Mesenchymal stem cell (in vitro differentiated cells and primary cell): ENCODE measurements at regions not wholly inside any gene's neighbourhood (a gene's known extent, or its start where the extent isn't known, plus 50 kb on each side); places are given as distances from the start of the nearest gene placed in this dataset.
A peak's percentile ranks its signal among the peaks of the same experiment; 100 is the strongest.

ENCODE experiments used
- DNase-seq: peaks from one replicate; pipeline ENCODE4 v3.0.0-alpha.2; 2013
- H2AFZ ChIP-seq: one replicate; pipeline ENCODE4 v1.6.1; 2013; ENCODE audit warnings: low read depth, mild to moderate bottlenecking, control low read depth, inconsistent platforms, low read length, moderate library complexity
- H2AK5ac ChIP-seq: 2 replicates; pipeline ENCODE4 v1.6.1; 2013; ENCODE audit warnings: low read length, moderate library complexity, mild to moderate bottlenecking, inconsistent platforms; ENCODE audit not compliant: severe bottlenecking
- H2BK120ac ChIP-seq: one replicate; pipeline ENCODE4 v1.6.1; 2013; ENCODE audit warnings: low read depth, mild to moderate bottlenecking, inconsistent platforms, low read length, moderate library complexity
- H2BK12ac ChIP-seq, 2 experiments: one replicate each; pipeline ENCODE4 v1.6.1; 2013; ENCODE audit warnings: inconsistent platforms in 2 of 2, low read length in 2 of 2, mild to moderate bottlenecking in 2 of 2, moderate library complexity in 2 of 2, control low read depth in 1 of 2
- H2BK15ac ChIP-seq: one replicate; pipeline ENCODE4 v1.6.1; 2013; ENCODE audit warnings: mild to moderate bottlenecking, low read depth, inconsistent platforms; ENCODE audit not compliant: poor library complexity, severe bottlenecking
- H2BK5ac ChIP-seq: 2 replicates; pipeline ENCODE4 v1.6.1; 2013; ENCODE audit warnings: low read depth, mild to moderate bottlenecking, low read length, control low read depth, inconsistent platforms; ENCODE audit not compliant: poor library complexity, severe bottlenecking
- H3K14ac ChIP-seq, 2 experiments: one replicate each; pipeline ENCODE4 v1.6.1; 2013; ENCODE audit warnings: inconsistent platforms in 2 of 2, low read length in 2 of 2, control low read depth in 1 of 2, mild to moderate bottlenecking in 1 of 2, moderate library complexity in 1 of 2
- H3K18ac ChIP-seq, 2 experiments: one replicate each; pipeline ENCODE4 v1.6.1; 2013; ENCODE audit warnings: inconsistent platforms in 2 of 2, low read length in 2 of 2, control low read depth in 1 of 2, low read depth in 1 of 2, mild to moderate bottlenecking in 1 of 2
- H3K23ac ChIP-seq, 2 experiments: one replicate each; pipeline ENCODE4 v1.6.1; 2013; ENCODE audit warnings: inconsistent platforms in 2 of 2, low read length in 2 of 2, mild to moderate bottlenecking in 2 of 2, moderate library complexity in 2 of 2, control low read depth in 1 of 2
- H3K27ac ChIP-seq: 2 replicates; pipeline ENCODE4 v1.5.1; 2013; ENCODE audit warnings: mild to moderate bottlenecking, moderate library complexity, low read length, control low read depth, inconsistent platforms; ENCODE audit not compliant: poor library complexity, severe bottlenecking
- H3K27me3 ChIP-seq, 2 experiments: 2 replicates each; pipeline versions ENCODE4 v1.6.1 to v1.7.0; 2013; ENCODE audit warnings: low read length in 2 of 2, mild to moderate bottlenecking in 2 of 2, moderate library complexity in 2 of 2, control low read depth in 1 of 2, inconsistent platforms in 1 of 2; ENCODE audit not compliant: control insufficient read depth in 1 of 2, insufficient read depth in 1 of 2
- H3K36me3 ChIP-seq, 2 experiments: 2 replicates each; pipeline versions ENCODE4 v1.6.1 to v1.7.0; 2013; ENCODE audit warnings: low read length in 2 of 2, control low read depth in 1 of 2, inconsistent platforms in 1 of 2, low read depth in 1 of 2, mild to moderate bottlenecking in 1 of 2; ENCODE audit not compliant: insufficient read depth in 2 of 2, control insufficient read depth in 1 of 2
- H3K4ac ChIP-seq, 2 experiments: one replicate each; pipeline ENCODE4 v1.6.1; 2013; ENCODE audit warnings: inconsistent platforms in 2 of 2, low read length in 2 of 2, mild to moderate bottlenecking in 2 of 2, moderate library complexity in 2 of 2, control low read depth in 1 of 2, low read depth in 1 of 2
- H3K4me1 ChIP-seq: 2 replicates; pipeline ENCODE4 v1.6.1; 2013; ENCODE audit warnings: low read depth, low read length, control low read depth; ENCODE audit not compliant: control insufficient read depth, insufficient read depth
- H3K4me2 ChIP-seq: 2 replicates; pipeline ENCODE4 v1.6.1; 2013; ENCODE audit warnings: low read length, mild to moderate bottlenecking, inconsistent platforms; ENCODE audit not compliant: poor library complexity, severe bottlenecking
- H3K4me3 ChIP-seq, 2 experiments: 2 replicates each; pipeline versions ENCODE4 v1.5.1 to v1.7.0; 2013; ENCODE audit warnings: low read length in 2 of 2, mild to moderate bottlenecking in 2 of 2, control low read depth in 1 of 2, low read depth in 1 of 2; ENCODE audit not compliant: insufficient read depth in 1 of 2
- H3K79me1 ChIP-seq: replicated peaks from 2 replicates; pipeline ENCODE4 v1.6.1; 2013; ENCODE audit warnings: mild to moderate bottlenecking, control low read depth, low read length, inconsistent platforms; ENCODE audit not compliant: poor library complexity, severe bottlenecking
- H3K9ac ChIP-seq: 2 replicates; pipeline ENCODE4 v1.7.0; 2013; ENCODE audit warnings: mild to moderate bottlenecking, low read length, moderate library complexity
- H3K9me3 ChIP-seq: 2 replicates; pipeline ENCODE4 v1.7.0; 2013; ENCODE audit warnings: mild to moderate bottlenecking, low read length; ENCODE audit not compliant: control insufficient read depth
- H4K8ac ChIP-seq: one replicate; pipeline ENCODE4 v1.6.1; 2013; ENCODE audit warnings: inconsistent platforms, mild to moderate bottlenecking, low read length, moderate library complexity
- H4K91ac ChIP-seq: one replicate; pipeline ENCODE4 v1.6.1; 2013; ENCODE audit warnings: mild to moderate bottlenecking, low read length, inconsistent platforms
- WGBS: methylation state at CpG from one replicate; pipeline ENCODE4 v1.1.7; 2013; ENCODE audit warnings: mixed read lengths; 5-methylcytosine and 5-hydroxymethylcytosine counted together

GRCh38 chr19:27776524-27776923 is 1436.4 kb downstream of the UQCRFS1 start:
- H3K4ac ChIP-seq: no peak overlapping the region
- no peak overlapping the region for H3K23ac ChIP-seq
- no peak overlapping the region for H3K9ac ChIP-seq
- no peak overlapping the region for H3K27ac ChIP-seq
- H3K4me2 ChIP-seq: no peak overlapping the region
- no peak overlapping the region for H4K8ac ChIP-seq
- peaks cover 24% of the 10 kb centered on the region for H3K79me1 ChIP-seq
- H2AFZ ChIP-seq: no peak overlapping the region
- H3K4me1 ChIP-seq: no peaks in the 10 kb centered on the region
- WGBS: 100% methylated on average over 3 of the region's 3 CpGs
- H3K36me3 ChIP-seq: peaks cover 15 to 27% of the 10 kb centered on the region in 2 experiments
- H2AK5ac ChIP-seq: no peak overlapping the region
- no peak overlapping the region for H4K91ac ChIP-seq
- H3K18ac ChIP-seq: no peak overlapping the region
- no peak overlapping the region for H2BK15ac ChIP-seq
- no peaks in the 10 kb centered on the region for H3K27me3 ChIP-seq
- H2BK120ac ChIP-seq: no peak overlapping the region
- no peak overlapping the region for H2BK5ac ChIP-seq
- no peak overlapping the region for H2BK12ac ChIP-seq
- no peak for DNase-seq
- peaks cover 9% of the 10 kb centered on the region for H3K9me3 ChIP-seq
- peak overlapping the region in 1 of 2 experiments; percentile 22 for H3K4me3 ChIP-seq
- H3K14ac ChIP-seq: no peak overlapping the region

- no peak overlapping the region for H2BK120ac ChIP-seq
- peak; percentile 29 for DNase-seq
- H2BK15ac ChIP-seq: no peak overlapping the region
- 78% methylated on average over 7 of the region's 8 CpGs for WGBS
- no peak overlapping the region for H3K9ac ChIP-seq
- H4K91ac ChIP-seq: no peak overlapping the region
- no peak overlapping the region for H3K4ac ChIP-seq
- H2BK5ac ChIP-seq: no peak overlapping the region
- no peaks in the 10 kb centered on the region for H3K27me3 ChIP-seq
- no peak overlapping the region for H4K8ac ChIP-seq
- no peak overlapping the region for H3K27ac ChIP-seq
- no peak overlapping the region for H3K4me2 ChIP-seq
- H3K18ac ChIP-seq: no peak overlapping the region
- no peak overlapping the region for H2AK5ac ChIP-seq
- H3K4me3 ChIP-seq: peak overlapping the region in 1 of 2 experiments; percentile 22
- H3K14ac ChIP-seq: no peak overlapping the region
- H3K79me1 ChIP-seq: peaks cover 26% of the 10 kb centered on the region
- no peak overlapping the region for H2AFZ ChIP-seq
- no peak overlapping the region for H3K23ac ChIP-seq
- no peaks in the 10 kb centered on the region for H3K4me1 ChIP-seq
- peaks cover 15 to 32% of the 10 kb centered on the region in 2 experiments for H3K36me3 ChIP-seq
- peaks cover 9% of the 10 kb centered on the region for H3K9me3 ChIP-seq
- no peak overlapping the region for H2BK12ac ChIP-seq
These were observed 1436.9 kb downstream of the UQCRFS1 start for GRCh38 chr19:27776020-27776419.

GRCh38 chr19:27775395-27775794 is 1437.6 kb downstream of the UQCRFS1 start:
- Histone ChIP-seq H3K9me3 (peaks cover 9% of the 10 kb centered on the region), H3K18ac (no peak overlapping the region), H3K23ac (no peak overlapping the region), H3K4me3 (no peak overlapping the region), H3K27ac (no peak overlapping the region), H4K8ac (no peak overlapping the region), H2BK12ac (no peak overlapping the region), H2AK5ac (no peak overlapping the region), H3K9ac (no peak overlapping the region), H3K4me2 (no peak overlapping the region), H3K14ac (no peak overlapping the region), H3K4ac (no peak overlapping the region), H2BK5ac (no peak overlapping the region), H2BK15ac (no peak overlapping the region), H3K27me3 (no peaks in the 10 kb centered on the region), H4K91ac (no peak overlapping the region), H2BK120ac (no peak overlapping the region), H3K79me1 (peaks cover 27% of the 10 kb centered on the region), H3K36me3 (peaks cover 15 to 34% of the 10 kb centered on the region in 2 experiments), H3K4me1 (no peaks in the 10 kb centered on the region), H2AFZ (no peak overlapping the region)
- WGBS: 92% methylated on average over 3 of the region's 6 CpGs
- DNase-seq: no peak

- 77% methylated on average over 6 of the region's 7 CpGs for WGBS
- Histone ChIP-seq H3K4ac (no peak overlapping the region), H2AFZ (no peak overlapping the region), H3K14ac (no peak overlapping the region), H2BK15ac (no peak overlapping the region), H2AK5ac (no peak overlapping the region), H3K9ac (no peak overlapping the region), H3K27ac (no peak overlapping the region), H2BK120ac (no peak overlapping the region), H3K27me3 (no peaks in the 10 kb centered on the region), H4K91ac (no peak overlapping the region), H3K4me1 (no peaks in the 10 kb centered on the region), H2BK12ac (no peak overlapping the region), H3K23ac (no peak overlapping the region), H3K9me3 (peaks cover 9% of the 10 kb centered on the region), H3K4me3 (no peak overlapping the region), H2BK5ac (no peak overlapping the region), H3K79me1 (peaks cover 26% of the 10 kb centered on the region), H3K18ac (no peak overlapping the region), H4K8ac (no peak overlapping the region), H3K36me3 (peaks cover 15 to 34% of the 10 kb centered on the region in 2 experiments), H3K4me2 (no peak overlapping the region)
- no peak for DNase-seq
These were observed 1438.1 kb downstream of the UQCRFS1 start for GRCh38 chr19:27774827-27775226.
